ENCODE measurements at regions not wholly inside any gene's neighbourhood (a gene's known extent, or its start where the extent isn't known, plus 50 kb on each side); places are given as distances from the start of the nearest gene placed in this dataset.

DNA sequence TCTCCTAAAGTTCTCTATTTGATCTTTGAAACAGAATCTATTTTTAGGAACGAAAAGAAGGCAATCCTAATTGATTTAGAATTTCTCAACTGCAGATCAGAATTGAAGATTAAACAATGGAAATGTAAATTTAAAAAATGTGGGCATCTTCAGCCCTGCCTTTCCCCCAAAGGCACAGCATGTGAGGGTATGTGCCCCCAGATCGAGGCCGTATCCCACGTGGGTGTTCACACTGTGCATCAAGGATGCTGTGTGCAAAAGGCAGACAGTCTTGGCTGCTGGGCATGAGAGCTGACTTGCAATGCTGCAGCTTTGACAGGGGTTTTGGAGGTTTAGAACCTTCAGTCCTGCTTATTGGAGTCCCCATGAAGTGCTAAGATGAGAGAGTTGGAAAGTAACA is 346.3 kb downstream of the VRK1 start:
- TF ChIP-seq POLR2A (IDR thresholded peaks at IDR 0.05; ENCODE audit: extremely low read depth, insufficient read length): no peak
- TF ChIP-seq, protein P1, sequence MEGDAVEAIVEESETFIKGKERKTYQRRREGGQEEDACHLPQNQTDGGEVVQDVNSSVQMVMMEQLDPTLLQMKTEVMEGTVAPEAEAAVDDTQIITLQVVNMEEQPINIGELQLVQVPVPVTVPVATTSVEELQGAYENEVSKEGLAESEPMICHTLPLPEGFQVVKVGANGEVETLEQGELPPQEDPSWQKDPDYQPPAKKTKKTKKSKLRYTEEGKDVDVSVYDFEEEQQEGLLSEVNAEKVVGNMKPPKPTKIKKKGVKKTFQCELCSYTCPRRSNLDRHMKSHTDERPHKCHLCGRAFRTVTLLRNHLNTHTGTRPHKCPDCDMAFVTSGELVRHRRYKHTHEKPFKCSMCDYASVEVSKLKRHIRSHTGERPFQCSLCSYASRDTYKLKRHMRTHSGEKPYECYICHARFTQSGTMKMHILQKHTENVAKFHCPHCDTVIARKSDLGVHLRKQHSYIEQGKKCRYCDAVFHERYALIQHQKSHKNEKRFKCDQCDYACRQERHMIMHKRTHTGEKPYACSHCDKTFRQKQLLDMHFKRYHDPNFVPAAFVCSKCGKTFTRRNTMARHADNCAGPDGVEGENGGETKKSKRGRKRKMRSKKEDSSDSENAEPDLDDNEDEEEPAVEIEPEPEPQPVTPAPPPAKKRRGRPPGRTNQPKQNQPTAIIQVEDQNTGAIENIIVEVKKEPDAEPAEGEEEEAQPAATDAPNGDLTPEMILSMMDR (IDR thresholded peaks at IDR 0.05; ENCODE audit: low read depth, low read length): no peak
- TF ChIP-seq MYC (IDR thresholded peaks at IDR 0.05; ENCODE audit: low read depth, low read length): no peak

Measured in NB4 (cell line).